ENCODE measurements at regions not wholly inside any gene's neighbourhood (a gene's known extent, or its start where the extent isn't known, plus 50 kb on each side); places are given as distances from the start of the nearest gene placed in this dataset.

GRCh38 chr9:73775757-73776156, 624.1 kb downstream of the ANXA1 start:
- H3K27ac ChIP-seq = no peak overlapping the region
- TF ChIP-seq, protein P1, sequence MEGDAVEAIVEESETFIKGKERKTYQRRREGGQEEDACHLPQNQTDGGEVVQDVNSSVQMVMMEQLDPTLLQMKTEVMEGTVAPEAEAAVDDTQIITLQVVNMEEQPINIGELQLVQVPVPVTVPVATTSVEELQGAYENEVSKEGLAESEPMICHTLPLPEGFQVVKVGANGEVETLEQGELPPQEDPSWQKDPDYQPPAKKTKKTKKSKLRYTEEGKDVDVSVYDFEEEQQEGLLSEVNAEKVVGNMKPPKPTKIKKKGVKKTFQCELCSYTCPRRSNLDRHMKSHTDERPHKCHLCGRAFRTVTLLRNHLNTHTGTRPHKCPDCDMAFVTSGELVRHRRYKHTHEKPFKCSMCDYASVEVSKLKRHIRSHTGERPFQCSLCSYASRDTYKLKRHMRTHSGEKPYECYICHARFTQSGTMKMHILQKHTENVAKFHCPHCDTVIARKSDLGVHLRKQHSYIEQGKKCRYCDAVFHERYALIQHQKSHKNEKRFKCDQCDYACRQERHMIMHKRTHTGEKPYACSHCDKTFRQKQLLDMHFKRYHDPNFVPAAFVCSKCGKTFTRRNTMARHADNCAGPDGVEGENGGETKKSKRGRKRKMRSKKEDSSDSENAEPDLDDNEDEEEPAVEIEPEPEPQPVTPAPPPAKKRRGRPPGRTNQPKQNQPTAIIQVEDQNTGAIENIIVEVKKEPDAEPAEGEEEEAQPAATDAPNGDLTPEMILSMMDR (conservative IDR thresholded peaks at IDR 0.05) = no peak
- no peak for TF ChIP-seq ZFX (IDR thresholded peaks at IDR 0.05)

DNA sequence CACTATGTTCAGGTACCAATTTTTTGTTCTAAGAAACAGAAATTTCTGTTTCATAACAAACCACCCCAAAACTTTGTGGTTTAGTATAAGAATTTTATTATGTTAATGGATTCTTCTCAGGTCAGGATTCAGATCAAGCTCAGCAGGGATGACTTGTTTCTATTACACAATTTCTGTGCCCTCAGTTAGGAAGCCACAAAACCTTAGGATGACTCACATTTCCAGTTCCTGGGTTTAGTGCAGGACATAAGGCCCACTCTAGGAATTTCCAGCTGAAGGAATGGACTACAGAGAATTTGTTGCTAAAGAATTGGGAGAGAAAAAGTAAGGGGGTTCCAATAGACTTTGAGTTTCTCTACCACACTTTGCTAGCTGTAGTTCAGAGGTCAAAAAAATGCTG, 629.3 kb downstream of the ANXA1 start:
- TF ChIP-seq, protein P1 (conservative IDR thresholded peaks at IDR 0.05) = no peak
- no peak for TF ChIP-seq ZFX (IDR thresholded peaks at IDR 0.05)
- no peak overlapping the region for H3K27ac ChIP-seq

GRCh38 chr9:73782166-73782565, 630.5 kb downstream of the ANXA1 start:
- no peak overlapping the region for H3K27ac ChIP-seq
- TF ChIP-seq, protein P1 (conservative IDR thresholded peaks at IDR 0.05) = no peak
- TF ChIP-seq ZFX (IDR thresholded peaks at IDR 0.05) = no peak

DNA sequence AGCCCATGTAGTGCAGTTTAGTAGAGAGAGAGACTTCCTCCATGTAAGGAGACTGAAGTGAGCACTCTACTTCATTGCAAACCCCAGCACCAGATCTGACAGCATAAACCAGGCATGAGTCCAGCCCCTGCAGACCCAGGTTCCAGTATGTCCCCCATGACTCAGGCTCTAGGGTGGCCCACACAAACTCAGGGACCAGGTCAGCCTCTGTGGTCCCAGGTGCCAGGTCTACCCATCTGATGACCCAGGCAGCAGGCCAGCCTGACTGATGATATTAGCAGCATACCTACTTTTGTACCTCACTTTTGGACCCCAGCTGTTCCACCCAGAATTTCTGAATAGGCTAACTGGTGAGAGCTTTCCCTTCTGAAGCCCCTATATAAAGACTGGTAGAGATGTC, 647.8 kb downstream of the ANXA1 start:
- TF ChIP-seq ZFX (IDR thresholded peaks at IDR 0.05) = no peak
- TF ChIP-seq, protein P1 (conservative IDR thresholded peaks at IDR 0.05) = no peak
- H3K27ac ChIP-seq = no peak overlapping the region

GRCh38 chr9:73805111-73805510, 653.4 kb downstream of the ANXA1 start:
- H3K27ac ChIP-seq = no peak overlapping the region
- TF ChIP-seq ZFX (IDR thresholded peaks at IDR 0.05) = no peak
- TF ChIP-seq, protein P1 (conservative IDR thresholded peaks at IDR 0.05) = no peak

DNA sequence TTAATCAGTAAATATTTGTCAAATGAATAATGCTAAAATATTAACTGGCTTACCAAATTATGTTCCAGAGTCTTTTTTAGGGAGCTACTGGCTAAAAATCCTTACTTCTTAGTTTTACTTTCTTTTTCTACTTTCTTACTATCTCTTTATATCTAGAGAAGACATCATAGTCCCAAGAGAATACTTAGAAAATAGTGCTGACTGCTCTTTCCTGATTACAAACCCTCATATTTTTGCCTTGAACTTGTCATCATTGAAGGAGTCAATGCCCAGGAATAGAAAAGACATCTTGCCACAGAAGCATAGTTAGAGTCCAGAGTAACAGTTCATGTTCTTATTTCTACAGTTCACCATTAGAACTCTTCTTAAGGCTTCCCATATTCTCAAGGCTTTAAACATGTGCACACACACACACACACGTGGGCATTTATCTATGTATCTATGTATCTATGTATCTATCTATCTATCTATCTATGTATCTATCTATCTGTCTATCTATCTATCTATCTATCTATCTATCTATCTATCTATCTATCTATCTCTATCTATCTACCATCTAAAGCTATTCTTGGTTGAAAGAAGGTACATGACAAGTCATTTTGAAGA, 654.3 kb downstream of the ANXA1 start:
- H3K27ac ChIP-seq = no peak overlapping the region
- TF ChIP-seq, protein P1 (conservative IDR thresholded peaks at IDR 0.05) = no peak
- no peak for TF ChIP-seq ZFX (IDR thresholded peaks at IDR 0.05)

DNA sequence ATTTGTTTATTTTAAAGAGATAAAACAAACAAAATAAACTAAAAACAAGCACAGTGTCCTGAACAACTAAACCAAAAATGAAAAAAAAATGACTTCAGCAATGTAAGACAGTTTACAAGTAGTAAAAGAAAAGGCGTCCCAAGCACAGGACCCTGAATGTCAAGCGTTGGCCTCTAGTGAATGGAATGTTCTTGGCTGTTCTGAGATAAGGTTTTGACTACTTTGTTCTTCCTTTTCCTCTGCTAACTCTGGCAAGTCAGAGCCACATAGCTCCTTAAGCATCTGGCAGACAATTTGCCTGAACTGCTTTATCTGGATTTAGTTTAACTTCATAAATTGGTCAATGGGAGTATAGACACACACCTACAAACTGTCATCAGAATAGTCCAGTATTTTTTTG, 655.2 kb downstream of the ANXA1 start:
- no peak overlapping the region for H3K27ac ChIP-seq
- TF ChIP-seq ZFX (IDR thresholded peaks at IDR 0.05) = no peak
- TF ChIP-seq, protein P1 (conservative IDR thresholded peaks at IDR 0.05) = no peak

Measured in C4-2B (cell line).